ENCODE measurements at regions not wholly inside any gene's neighbourhood (a gene's known extent, or its start where the extent isn't known, plus 50 kb on each side); places are given as distances from the start of the nearest gene placed in this dataset.
"Not testable (repeated sequence)": the region's sequence is repeated elsewhere in the genome, so short reads cannot be mapped to it uniquely, and the experiment has no call there.

DNA sequence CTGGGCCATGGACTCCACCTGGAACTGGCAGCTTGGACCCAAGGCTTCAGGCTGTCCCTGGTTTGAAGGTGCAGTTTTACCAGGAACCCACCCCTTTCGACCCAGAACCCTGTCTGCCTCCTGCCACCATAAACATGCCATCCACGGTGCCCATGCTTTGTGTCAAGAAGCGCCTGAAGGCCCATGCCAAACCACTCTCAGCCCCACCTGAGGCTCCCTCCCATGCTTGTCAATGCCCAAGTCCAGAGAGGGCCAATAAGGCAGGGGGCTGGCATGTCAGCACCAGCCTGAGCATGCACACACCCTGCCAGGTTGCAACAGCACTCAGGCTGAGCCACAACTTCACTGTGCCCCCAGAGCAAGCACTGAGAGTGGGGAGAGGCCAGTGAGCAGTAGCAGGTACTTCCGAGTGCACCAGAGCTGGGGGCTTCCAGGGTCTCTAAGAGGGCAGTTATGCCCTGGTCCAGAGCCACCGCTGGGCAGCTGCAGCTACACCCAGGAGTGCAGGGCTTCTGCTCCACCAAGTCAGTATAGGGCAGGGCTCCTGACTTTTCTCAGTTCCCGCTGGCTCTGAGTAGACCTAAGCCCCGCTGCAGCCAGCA lies 1256.0 kb downstream of the AMY1C start:
- DNase-seq: no peak

DNA sequence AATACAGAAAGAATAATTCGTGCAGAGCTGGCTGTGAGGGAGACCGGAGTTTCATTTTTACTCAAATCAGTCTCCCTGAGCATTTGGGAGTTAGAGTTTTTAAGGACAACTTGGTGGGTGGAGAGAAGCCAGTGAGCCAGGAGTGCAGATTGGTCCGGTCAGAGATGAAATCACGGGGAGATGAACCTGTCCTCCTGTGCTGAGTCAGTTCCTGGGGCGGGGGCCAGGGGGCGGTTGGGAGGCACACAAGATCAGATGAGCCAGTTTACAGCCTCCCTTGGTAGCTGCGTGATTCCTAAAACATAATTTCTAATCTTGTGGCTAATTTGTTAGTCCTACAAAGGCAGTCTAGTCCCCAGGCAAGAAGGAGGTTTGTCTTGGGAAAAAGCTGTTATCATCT lies 1267.9 kb downstream of the AMY1C start:
- no peak for DNase-seq

DNA sequence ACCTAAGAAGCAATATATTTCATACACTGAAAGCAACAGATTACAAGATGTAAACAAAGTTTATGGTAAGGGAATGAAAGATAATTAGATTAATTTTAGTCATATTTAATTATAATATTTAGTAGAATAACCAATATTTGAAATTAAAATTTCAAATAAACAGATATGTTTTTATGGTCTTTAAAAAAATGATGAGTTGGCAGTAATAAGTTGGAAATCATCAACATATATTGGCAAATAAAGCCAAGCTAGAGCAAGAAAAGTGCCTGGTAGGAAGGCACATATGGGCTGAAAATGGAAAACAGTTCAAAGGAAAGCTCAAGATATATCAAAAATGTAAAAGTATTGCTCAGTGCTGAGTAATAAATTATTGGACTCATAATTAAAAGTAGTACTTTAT lies 1274.0 kb downstream of the AMY1C start:
- DNase-seq: no peak

DNA sequence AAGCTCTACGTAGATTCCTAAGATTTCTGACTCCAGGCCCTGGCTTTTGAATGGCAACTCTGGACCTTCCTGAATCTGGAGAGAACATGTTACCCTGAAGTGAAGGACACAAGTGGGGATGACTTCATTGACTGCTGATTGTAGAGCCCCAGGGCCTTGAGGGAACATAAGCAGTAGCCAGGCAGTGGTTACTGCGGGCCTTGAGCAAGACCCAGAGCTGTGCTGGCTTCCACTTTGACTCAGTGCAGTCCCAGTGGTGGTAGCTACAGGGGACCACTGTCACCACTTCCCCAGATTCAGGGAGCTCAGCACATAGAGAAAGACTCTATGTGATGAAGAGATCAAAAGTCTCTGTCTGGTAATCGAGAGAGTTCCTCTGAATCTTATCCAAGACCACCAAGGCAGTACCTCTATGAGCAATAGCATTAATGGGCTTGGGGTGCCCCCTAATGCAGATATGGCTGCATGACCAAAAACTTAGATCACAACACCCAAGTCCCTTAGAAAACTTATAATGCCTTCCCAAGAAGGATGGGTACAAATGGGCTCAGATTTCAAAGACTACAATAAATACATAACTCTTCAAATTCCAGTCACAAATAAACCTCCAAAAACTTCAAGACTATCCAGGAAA lies 1278.3 kb downstream of the AMY1C start:
- no peak for DNase-seq

DNA sequence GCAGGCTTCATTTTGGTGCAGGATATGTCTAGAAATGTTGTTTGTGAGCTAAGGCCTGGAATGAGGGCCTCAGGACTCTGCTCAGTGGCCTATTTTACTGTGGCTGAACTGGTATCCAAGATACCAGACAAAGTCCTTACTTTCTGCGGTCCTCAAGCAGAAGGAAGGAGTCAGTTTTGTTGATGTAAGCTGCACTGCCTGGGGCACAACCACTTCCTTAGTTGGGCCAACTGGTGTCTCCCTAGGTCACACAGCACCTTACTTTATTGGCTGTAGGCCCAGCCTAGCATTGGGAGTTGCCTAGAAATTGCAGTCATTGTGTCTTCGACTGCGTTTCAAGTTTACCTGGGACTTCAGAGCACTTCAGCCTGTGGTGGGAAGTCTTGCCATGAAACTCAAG lies 1322.7 kb downstream of the AMY1C start:
- DNase-seq: no peak

DNA sequence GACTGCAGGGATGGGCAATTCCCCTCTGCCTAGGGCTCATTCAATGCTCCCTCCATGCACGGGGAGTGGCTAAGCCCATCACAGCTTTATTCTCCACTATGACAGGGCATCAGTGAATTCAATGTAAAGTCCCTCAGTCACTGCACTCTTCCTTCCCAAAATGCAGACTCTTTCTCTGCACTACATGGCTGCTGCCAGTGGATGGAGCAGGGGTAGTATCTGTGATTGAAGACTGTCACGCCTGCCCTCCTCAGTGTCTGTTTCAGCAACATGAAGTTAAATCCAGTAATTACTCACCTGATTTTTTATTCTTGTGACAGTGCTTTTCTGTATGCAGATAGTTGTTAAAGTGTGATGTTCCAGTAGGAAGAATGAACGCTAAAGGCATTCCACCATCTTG lies 1323.2 kb downstream of the AMY1C start:
- no peak for DNase-seq

DNA sequence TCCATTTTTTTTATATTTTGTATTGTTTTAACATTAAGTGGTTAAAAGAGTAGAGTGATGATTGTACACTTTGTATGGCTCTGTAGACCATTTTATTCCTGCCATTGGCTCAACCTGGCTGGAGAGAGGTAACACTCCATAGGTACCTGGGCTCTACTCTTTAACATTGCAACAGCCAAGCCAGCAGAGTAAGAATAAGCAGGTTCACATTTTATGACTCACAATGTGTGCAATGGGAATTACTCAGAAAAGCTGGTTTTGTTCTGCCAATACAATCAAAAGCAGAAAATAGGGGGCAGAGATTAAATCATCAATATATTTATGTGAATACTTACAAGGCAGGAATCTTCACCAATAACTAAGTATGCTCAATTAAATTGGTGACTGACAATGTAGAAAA lies 1324.0 kb downstream of the AMY1C start:
- DNase-seq: no peak

DNA sequence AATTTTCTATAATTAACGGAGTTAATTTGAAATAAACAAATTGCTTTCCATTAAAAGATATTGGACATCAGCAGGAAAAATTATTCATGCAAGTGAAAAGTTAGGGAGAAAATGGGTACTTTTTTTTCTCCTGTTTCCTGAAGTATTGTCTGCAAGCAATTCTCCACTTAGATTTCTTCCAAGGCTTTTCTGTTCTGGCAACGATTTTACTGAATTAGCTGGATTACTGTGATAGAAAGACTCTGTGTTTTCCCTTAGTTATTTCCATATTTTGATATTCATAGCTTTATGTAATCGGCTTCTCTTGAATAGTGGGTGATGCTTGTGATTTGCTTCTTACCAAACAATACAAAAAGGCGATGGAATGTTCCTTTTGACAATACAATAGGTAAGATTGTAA lies 1333.9 kb downstream of the AMY1C start:
- no peak for DNase-seq

DNA sequence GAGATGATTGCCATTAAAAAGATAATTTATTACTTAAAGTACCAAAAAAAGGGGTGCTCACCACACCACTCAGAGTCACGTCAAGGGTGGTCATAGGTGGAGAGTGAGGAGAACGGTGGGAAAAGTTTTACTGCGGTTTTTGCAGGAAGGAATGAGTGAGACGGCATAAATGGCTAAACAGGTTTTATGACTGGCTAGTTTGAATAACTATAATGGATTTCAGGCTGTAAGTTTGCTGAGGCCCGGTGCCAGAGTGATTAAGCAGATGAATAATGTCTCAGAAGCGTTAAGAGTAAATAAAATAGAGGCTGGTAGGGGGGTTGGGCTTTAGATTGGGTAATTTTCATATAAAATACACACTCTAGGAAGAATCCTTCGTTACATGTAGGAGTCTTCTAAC lies 1337.8 kb downstream of the AMY1C start:
- DNase-seq: no peak

- no peak for DNase-seq
Observed at GRCh38 chr1:105088166-105088565, 1338.5 kb downstream of the AMY1C start.

GRCh38 chr1:105093893-105094292 lies 1344.2 kb downstream of the AMY1C start:
- not testable (repeated sequence) for DNase-seq

GRCh38 chr1:105100102-105100501 lies 1350.4 kb downstream of the AMY1C start:
- no peak for DNase-seq

- DNase-seq: no peak
Observed at GRCh38 chr1:105101261-105101660, 1351.6 kb downstream of the AMY1C start.

GRCh38 chr1:105102371-105102770 lies 1352.7 kb downstream of the AMY1C start:
- no peak for DNase-seq

GRCh38 chr1:105122041-105122440 lies 1372.3 kb downstream of the AMY1C start:
- no peak for DNase-seq

DNA sequence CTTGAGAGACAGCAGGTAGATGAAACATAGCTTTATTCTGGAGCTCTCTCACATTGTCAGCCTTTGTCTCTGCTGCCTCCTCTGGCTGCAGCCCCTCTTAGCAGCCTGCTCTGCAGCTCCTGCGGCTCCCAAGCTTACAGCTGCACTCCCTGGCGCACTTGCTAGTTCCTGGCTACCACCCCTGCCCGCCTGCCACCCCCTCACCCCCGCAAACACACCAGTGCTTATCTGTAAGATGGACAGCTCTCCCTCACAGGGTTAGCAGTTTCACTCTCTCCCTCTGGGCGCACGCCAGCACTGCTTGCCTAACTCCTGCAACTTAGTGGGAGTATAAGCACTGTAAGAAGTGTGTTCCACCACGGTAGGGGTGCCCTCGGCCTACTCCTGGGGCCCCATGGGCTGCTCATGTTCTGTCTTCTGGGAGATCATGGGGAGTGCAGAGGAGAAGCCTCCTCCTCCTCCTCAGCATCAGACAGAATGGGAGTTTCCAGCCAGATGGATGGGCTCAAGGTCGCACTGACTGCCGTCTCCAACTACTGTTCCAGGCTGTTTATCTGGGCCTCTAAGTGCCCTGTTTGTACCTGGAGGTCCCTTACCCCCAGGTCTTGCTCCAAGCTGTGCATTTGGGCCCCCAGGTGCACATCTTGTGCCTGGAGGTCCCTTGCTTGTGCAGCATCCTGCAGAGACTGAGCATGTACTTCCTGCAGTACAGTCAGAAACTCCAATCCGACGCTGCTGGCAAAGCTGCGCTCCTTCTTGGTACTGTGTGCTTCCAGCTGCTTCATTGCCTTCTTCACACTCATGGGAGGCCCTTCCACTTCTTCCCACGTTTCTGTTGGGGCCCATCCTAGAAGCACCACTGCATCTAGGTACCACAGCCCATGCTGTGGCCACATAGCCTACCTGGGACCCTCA lies 1388.1 kb downstream of the AMY1C start:
- DNase-seq: no peak

DNA sequence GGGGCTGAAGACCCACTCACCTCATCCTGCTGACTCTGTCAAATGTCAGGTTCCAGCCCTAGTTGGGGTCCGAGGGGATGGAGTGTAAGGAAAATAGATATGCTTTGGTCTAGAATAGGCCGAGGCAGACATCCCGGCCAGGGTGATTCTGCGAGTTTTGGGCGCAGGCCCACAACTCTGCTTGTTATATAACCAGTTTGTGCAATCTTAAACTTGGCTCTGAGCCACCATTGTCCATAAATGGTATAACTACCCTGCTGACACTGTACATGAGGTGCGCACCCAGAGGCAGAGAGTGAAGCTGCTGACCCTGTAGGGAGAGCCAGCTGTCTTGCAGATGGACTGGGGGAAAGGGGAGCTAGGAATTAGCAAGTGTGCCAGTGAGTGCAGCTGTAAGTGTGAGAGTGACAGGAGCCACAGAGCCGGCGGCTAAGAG lies 1388.8 kb downstream of the AMY1C start:
- no peak for DNase-seq

- DNase-seq: no peak
Observed at GRCh38 chr1:105172788-105173187, 1423.1 kb downstream of the AMY1C start.

- no peak for DNase-seq
Observed at GRCh38 chr1:105180789-105181188, 1431.1 kb downstream of the AMY1C start.

GRCh38 chr1:105204836-105205371 lies 1455.2 kb downstream of the AMY1C start:
- DNase-seq: no peak

GRCh38 chr1:105208581-105208980 lies 1458.9 kb downstream of the AMY1C start:
- no peak for DNase-seq

DNA sequence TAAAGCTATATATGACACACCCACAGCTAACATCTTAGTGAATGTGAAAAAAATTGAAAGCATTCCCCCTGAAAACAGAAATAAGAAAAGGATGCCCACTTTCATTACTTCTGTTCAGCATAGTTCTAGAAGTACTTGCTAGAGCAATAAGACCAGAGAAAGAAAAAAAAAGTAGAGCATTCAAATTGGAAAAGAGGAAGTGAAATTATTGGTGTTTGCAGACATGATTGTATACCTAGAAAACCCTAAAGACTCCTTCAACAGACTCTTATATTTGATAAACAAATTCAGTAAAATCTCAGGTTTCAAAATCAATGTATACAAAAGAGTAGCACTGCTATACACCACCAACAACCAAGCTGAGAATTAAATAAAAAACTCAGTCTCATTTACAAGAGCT lies 1461.0 kb downstream of the AMY1C start:
- no peak for DNase-seq

DNA sequence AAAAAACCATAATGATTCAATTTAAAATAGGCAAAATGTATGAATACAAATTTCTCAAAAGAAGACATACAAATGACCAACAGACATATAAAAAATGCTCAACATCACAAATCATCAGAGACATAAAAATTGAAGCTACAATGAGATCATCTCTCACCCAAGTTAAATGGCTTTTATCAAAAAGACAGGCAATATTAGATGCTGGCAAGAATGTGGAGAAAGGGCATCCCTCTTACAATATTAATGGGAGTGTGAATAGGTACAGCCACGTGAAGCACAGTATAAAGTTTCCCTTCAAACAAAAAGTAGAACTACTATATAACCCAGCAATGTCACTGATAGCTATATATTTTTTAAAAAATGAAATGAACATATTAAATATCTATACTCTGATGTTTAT lies 1481.7 kb downstream of the AMY1C start:
- DNase-seq: no peak

DNA sequence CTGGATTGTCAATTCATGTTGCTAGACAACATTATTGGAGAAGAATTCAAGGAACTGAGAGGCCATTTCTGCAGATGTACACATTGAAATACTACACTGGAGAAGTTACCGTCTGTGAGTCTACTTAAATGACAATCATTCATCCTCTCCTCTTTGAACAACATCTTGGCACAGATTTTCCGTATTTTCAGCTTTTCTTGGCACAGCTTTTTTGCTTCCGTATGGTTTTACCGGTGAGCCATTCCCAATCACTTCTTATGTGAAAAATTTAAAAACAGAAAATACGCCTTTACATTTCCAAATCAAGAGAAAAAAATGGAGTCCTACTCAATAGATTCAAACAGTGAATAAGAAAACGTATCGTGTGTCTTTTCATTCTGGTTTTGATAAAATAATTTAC lies 1493.7 kb downstream of the AMY1C start:
- no peak for DNase-seq

All from DMS 273 treated with DMSO at 0.1 percent for 48 hours (cell line).